ENCODE measurements at regions not wholly inside any gene's neighbourhood (a gene's known extent, or its start where the extent isn't known, plus 50 kb on each side); places are given as distances from the start of the nearest gene placed in this dataset.
"Not testable (repeated sequence)": the region's sequence is repeated elsewhere in the genome, so short reads cannot be mapped to it uniquely, and the experiment has no call there.

- no peak for DNase-seq (ENCODE audit: low read depth)
These were observed 57.5 kb upstream of the PLPPR5 start for GRCh38 chr1:99062192-99062591.

- DNase-seq (ENCODE audit: low read depth): no peak
These were observed 64.5 kb upstream of the PLPPR5 start for GRCh38 chr1:99069146-99069545.

- DNase-seq (ENCODE audit: low read depth): not testable (repeated sequence)
These were observed 73.9 kb upstream of the PLPPR5 start for GRCh38 chr1:99078529-99078928.

- DNase-seq (ENCODE audit: low read depth): no peak
These were observed 77.7 kb upstream of the PLPPR5 start for GRCh38 chr1:99082366-99082765.

- DNase-seq (ENCODE audit: low read depth): no peak
These were observed 78.7 kb upstream of the PLPPR5 start for GRCh38 chr1:99083338-99083737.

- DNase-seq (ENCODE audit: low read depth): no peak
These were observed 79.9 kb upstream of the PLPPR5 start for GRCh38 chr1:99084562-99084961.

- DNase-seq (ENCODE audit: low read depth): no peak
These were observed 81.4 kb upstream of the PLPPR5 start for GRCh38 chr1:99086057-99086456.

GRCh38 chr1:99098589-99098988 is 93.9 kb upstream of the PLPPR5 start:
- no peak for DNase-seq (ENCODE audit: low read depth)

- DNase-seq (ENCODE audit: low read depth): no peak
These were observed 101.6 kb upstream of the PLPPR5 start for GRCh38 chr1:99106274-99106673.

GRCh38 chr1:99107680-99108079 is 103.0 kb upstream of the PLPPR5 start:
- DNase-seq (ENCODE audit: low read depth): no peak

GRCh38 chr1:99110140-99111041 is 105.7 kb upstream of the PLPPR5 start:
- DNase-seq (ENCODE audit: low read depth): no peak

- no peak for DNase-seq (ENCODE audit: low read depth)
These were observed 110.6 kb upstream of the PLPPR5 start for GRCh38 chr1:99115231-99115630.

- no peak for DNase-seq (ENCODE audit: low read depth)
These were observed 114.5 kb upstream of the PLPPR5 start for GRCh38 chr1:99119188-99119587.

- no peak for DNase-seq (ENCODE audit: low read depth)
These were observed 117.4 kb upstream of the PLPPR5 start for GRCh38 chr1:99122039-99122438.

GRCh38 chr1:99123936-99124335 is 119.3 kb upstream of the PLPPR5 start:
- no peak for DNase-seq (ENCODE audit: low read depth)

GRCh38 chr1:99131546-99131945 is 126.9 kb upstream of the PLPPR5 start:
- DNase-seq (ENCODE audit: low read depth): no peak

GRCh38 chr1:99133756-99134500 is 129.3 kb upstream of the PLPPR5 start:
- no peak for DNase-seq (ENCODE audit: low read depth)

GRCh38 chr1:99137554-99138206 is 126.6 kb upstream of the PLPPR4 start:
- DNase-seq (ENCODE audit: low read depth): no peak

GRCh38 chr1:99139876-99140275 is 124.4 kb upstream of the PLPPR4 start:
- DNase-seq (ENCODE audit: low read depth): no peak

GRCh38 chr1:99146129-99146848 is 118.0 kb upstream of the PLPPR4 start:
- no peak for DNase-seq (ENCODE audit: low read depth)

GRCh38 chr1:99149952-99150351 is 114.3 kb upstream of the PLPPR4 start:
- DNase-seq (ENCODE audit: low read depth): no peak

- no peak for DNase-seq (ENCODE audit: low read depth)
These were observed 112.2 kb upstream of the PLPPR4 start for GRCh38 chr1:99152132-99152531.
